Keratinocyte (primary cell): ENCODE measurements at regions not wholly inside any gene's neighbourhood (a gene's known extent, or its start where the extent isn't known, plus 50 kb on each side); places are given as distances from the start of the nearest gene placed in this dataset.

Source experiments
- CTCF ChIP-seq, 3 experiments: IDR thresholded peaks in 1 of 3; conservative IDR thresholded peaks in 1 of 3; optimal IDR thresholded peaks in 1 of 3; 2 replicates in 2 of 3; 3 replicates in 1 of 3; pipeline versions ENCODE3 to v1.5.1; 2011; ENCODE audit warnings: low read length in 3 of 3, mild to moderate bottlenecking in 3 of 3, moderate library complexity in 2 of 3, control low read depth in 1 of 3, inconsistent platforms in 1 of 3; ENCODE audit not compliant: insufficient read depth in 2 of 3; ENCODE audit errors: extremely low read depth in 1 of 3
- EZH2 ChIP-seq: IDR thresholded peaks from one replicate; pipeline ENCODE4 v1.6.1; 2012; ENCODE audit warnings: inconsistent platforms, mild to moderate bottlenecking, low read length, moderate library complexity

- TF ChIP-seq CTCF (optimal IDR thresholded peaks at IDR 0.05 in 1 of 3, IDR thresholded peaks at IDR 0.05 in 1 of 3, conservative IDR thresholded peaks at IDR 0.05 in 1 of 3; ENCODE audit: extremely low read depth in 1 of 3, insufficient read depth in 2 of 3, low read length in 3 of 3) (no peak), EZH2 (no peak)
Observed at GRCh38 chr5:155461304-155461703, 447.7 kb downstream of the KIF4B start.
